SH-SY5Y (cell line): ENCODE measurements at regions not wholly inside any gene's neighbourhood (a gene's known extent, or its start where the extent isn't known, plus 50 kb on each side); places are given as distances from the start of the nearest gene placed in this dataset.

Source experiments
- GATA2 ChIP-seq: IDR thresholded peaks from 2 replicates; pipeline ENCODE4 v1.6.1; 2011; ENCODE audit warnings: mild to moderate bottlenecking, low read depth, low read length
- GATA3 ChIP-seq: IDR thresholded peaks from 2 replicates; pipeline ENCODE4 v1.6.1; 2011; ENCODE audit warnings: low read depth, mild to moderate bottlenecking, low read length, moderate library complexity

GRCh38 chr9:82271106-82271561, 282.6 kb downstream of the SPATA31D1 start:
- TF ChIP-seq GATA2: no peak
- TF ChIP-seq GATA3: no peak

GRCh38 chr9:82273121-82273520, 284.5 kb downstream of the SPATA31D1 start:
- TF ChIP-seq GATA2: no peak
- no peak for TF ChIP-seq GATA3

GRCh38 chr9:82275258-82275927, 286.8 kb downstream of the SPATA31D1 start:
- TF ChIP-seq GATA3 (no peak), GATA2 (no peak)

- no peak for TF ChIP-seq GATA2
Observed at GRCh38 chr9:82281066-82281465, 292.5 kb downstream of the SPATA31D1 start.

- TF ChIP-seq GATA2 (no peak), GATA3 (no peak)
Observed at GRCh38 chr9:82284758-82285157, 296.2 kb downstream of the SPATA31D1 start.

GRCh38 chr9:82295181-82295580, 306.6 kb downstream of the SPATA31D1 start:
- TF ChIP-seq GATA3: no peak
- no peak for TF ChIP-seq GATA2

- TF ChIP-seq GATA2: no peak
- TF ChIP-seq GATA3: no peak
Observed at GRCh38 chr9:82299870-82300269, 311.3 kb downstream of the SPATA31D1 start.

GRCh38 chr9:82302968-82303655, 314.5 kb downstream of the SPATA31D1 start:
- TF ChIP-seq GATA2: no peak
- no peak for TF ChIP-seq GATA3

- TF ChIP-seq GATA2 (no peak), GATA3 (no peak)
Observed at GRCh38 chr9:82308836-82309235, 320.3 kb downstream of the SPATA31D1 start.

- no peak for TF ChIP-seq GATA3
- no peak for TF ChIP-seq GATA2
Observed at GRCh38 chr9:82313697-82314096, 325.1 kb downstream of the SPATA31D1 start.

GRCh38 chr9:82320566-82320965, 332.0 kb downstream of the SPATA31D1 start:
- TF ChIP-seq GATA3 (no peak), GATA2 (no peak)

- TF ChIP-seq GATA2 (no peak), GATA3 (no peak)
Observed at GRCh38 chr9:82325907-82326306, 337.3 kb downstream of the SPATA31D1 start.

- TF ChIP-seq GATA2 (no peak), GATA3 (no peak)
Observed at GRCh38 chr9:82327641-82328040, 339.1 kb downstream of the SPATA31D1 start.

- no peak for TF ChIP-seq GATA2
- no peak for TF ChIP-seq GATA3
Observed at GRCh38 chr9:82331079-82331478, 342.5 kb downstream of the SPATA31D1 start.

GRCh38 chr9:82332018-82332773, 343.6 kb downstream of the SPATA31D1 start:
- TF ChIP-seq GATA3 (no peak), GATA2 (no peak)

GRCh38 chr9:82332774-82333152, 344.2 kb downstream of the SPATA31D1 start:
- TF ChIP-seq GATA2: no peak
- no peak for TF ChIP-seq GATA3
